NCI-H128 (cell line): ENCODE measurements at regions not wholly inside any gene's neighbourhood (a gene's known extent, or its start where the extent isn't known, plus 50 kb on each side); places are given as distances from the start of the nearest gene placed in this dataset.
"Not testable (repeated sequence)": the region's sequence is repeated elsewhere in the genome, so short reads cannot be mapped to it uniquely, and the experiment has no call there.

ENCODE experiments used
- DNase-seq: peaks from one replicate; lab custom pipeline; 2025; ENCODE audit not compliant: unreplicated experiment; lab: John Stamatoyannopoulos, UW

DNA sequence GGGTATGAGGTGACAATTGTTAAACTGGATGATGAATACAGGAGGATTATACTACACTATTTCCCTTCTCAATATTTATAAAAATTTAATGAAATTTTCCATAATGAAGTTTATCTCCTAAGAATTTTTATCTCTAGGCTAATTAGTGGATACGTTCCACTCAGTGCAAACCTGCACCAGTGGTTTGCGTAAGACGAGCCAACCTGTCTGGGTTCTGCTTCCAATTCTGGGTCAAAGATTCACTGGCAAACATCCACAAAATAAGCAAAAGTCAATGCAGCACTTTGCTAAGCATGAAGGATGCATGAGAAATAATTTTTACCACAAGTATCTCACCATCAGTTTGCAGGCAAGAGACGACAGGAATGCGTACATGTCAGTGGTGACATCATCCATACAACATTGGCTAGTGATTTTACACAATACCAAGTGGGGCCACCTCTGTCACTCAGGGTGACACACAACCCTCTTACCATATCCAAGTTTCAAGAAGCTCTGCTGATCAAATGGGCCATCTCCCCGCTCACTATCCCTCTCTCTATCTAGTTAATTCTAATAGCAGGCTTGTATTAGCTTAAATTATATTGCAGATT, 51.7 kb downstream of the FAM50B start:
- no peak for DNase-seq

DNA sequence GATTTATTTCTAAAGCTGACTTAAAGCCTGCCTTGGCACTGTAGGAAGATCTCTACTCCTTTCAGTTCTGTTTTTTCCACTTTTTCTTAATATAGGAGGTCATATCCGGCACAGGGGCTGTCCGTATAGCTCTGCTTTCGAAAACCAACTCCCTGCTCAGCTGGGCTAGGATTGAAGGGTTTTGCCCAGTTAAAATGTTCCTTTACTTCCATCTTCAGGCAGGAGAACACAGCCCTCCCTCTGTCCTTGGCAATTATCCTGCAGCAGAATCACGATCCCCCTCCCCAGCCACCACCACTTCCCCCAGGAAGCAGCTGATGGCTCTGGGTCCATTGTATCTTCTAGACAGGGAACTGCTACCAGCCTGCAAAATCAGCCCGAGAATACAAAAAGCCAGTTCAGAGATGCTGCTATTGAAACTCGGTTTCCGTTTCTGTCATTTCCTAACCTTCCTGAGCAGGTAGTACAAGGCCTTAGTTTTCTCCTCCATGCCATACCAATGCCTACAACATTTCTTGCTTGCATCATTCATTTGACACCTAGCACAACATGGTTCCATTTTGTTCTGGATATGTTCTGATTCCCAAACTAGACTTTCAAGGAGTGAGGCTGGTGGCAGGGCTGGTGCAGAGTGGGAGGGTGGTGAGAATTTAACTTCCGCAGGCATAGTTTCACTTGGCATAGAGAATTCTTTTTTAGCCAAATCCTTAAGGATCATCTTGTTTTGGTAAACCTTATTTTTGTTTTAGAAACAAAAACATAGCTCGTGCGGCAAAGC, 53.9 kb downstream of the FAM50B start:
- DNase-seq, result no peak

DNA sequence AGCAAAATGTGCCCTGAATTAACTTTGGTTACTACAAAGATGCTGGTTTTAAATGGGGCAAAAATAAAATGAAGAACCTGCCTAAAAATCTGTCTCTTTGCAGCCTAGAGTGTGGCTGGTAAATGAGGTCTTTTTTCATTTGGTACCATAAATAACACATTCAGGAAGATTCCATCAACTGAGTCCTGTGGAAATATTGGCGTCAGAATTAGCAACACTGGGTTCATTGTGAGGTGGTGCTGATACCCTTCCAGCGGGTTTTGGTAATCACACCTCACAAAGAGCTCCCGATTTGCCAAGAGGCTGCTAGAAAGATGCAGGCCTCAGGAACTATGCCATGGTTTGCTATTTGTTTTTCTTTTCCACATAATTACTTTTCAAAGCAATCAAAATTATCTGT, 55.3 kb downstream of the FAM50B start:
- DNase-seq, result no peak

DNA sequence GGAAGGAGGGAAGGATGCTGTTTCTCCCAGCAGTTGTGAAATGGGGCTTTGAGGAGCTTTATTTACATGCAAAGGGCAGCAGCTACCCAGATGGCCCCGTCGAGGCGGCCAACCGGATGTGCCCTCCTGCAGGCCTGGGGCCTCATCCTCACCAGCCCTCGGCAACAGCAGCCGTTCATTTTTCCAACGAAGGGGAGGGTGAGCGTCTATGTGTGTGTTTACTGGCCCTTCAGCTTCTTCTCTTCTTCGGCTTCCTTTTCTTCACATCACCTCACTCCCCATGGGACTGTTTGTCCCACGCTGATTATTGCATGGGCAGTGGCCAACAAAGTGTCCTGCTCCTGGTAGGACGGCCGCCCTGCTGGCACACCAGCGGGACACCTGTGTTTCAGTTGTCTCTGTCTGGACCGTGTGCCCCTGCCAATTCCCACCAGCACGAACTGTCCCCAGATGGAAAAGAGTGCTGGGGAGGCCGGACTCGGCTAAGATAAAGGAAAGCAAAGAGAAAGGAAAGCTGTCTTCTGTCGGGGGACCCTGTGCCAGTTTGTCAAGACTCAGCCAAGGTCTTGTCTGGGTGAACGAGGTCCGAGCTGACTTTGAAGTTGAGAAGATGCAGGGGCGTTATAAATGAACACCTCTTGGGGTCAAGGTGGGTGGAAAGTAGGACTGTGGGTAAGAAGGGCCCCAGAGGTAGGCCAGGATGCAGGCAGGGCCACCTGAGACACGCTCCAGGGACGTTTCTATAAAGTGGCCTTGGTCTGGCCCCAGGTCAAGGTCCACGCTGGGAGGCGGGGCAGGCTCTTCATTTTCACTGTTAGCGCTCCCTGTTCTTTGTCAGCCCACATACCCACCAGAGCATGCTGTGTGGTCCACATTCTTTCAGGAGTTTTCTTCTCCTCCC, 57.0 kb downstream of the FAM50B start:
- DNase-seq, result no peak

DNA sequence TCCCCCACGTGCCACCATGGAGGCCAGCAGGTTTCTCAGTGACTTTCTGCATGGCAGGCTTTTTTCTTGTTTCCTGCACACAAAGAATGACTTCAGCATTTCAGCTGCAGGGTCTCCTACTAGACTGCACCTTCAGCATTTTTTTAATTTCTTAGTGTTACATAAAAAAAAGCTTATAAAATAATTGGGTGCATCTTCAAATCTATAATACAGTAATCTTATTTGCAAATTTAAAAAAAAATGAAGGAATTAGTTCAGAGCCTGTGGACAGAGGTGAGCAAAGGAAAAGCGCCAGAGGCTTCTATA, 57.6 kb downstream of the FAM50B start:
- DNase-seq, result no peak

DNA sequence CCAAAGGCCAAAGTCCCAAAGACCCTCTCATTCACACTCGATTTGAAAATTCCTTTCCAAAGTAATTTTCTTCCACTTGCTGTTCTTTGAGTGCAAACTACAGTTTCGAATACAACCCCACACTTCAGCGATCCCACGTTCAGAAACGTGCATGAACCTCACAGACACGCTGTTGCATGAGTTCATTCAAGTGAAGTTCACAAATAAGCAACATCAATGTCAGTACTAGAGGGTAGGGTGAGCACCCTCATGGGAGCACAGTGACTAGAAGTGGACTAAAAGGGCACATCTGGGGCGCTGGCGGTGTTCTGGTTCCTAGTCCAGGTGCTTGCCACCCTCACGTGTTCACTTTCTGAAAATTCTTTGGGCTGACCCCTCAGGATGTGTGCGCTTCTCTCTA, 59.0 kb downstream of the FAM50B start:
- DNase-seq, result no peak

DNA sequence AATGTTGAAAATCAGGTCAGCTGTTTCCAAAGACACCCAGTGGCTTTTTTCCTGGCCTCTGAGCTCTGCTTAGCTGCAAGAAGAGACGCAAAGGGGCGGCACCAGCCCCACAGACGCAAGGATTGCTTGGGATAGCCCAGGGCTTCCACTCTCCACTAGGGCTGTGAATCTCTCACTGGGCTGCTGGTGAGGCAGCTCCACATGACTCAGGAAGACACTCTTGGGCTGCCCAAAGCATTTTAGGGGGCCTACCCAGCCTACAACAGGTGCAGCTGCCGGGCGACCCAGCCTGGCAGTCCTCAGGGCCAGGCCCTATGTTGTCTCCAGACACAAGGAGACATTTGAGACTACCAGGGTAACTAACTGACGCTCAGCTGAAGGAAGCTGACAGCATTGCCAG, 59.8 kb downstream of the FAM50B start:
- DNase-seq, result no peak

DNA sequence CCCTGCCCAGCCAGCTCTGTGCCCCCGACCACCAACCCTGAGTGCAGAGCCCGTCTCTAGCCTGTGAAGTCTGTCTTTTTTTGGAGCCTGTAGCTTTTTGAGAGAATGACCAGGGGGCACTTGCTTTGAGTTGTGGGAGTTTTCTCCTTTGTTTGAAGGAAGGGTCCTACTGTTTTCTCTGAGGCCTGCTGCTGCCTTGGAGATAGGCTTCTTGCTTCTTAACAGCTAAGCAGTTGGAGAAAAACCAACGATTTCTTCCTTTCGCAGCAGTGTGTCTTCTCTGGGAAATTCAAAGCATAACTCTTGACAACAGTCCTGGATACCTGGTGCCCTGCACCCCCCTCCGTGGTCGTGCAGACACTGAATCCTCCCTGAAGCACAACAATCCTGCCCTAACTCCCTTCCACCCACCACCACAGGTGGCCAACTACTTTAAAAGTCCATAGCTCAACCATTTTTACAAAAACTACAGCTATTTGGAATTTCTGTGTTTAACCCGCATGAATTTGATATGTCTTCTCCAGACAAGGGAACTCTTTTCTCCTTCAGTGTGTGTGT, 61.0 kb downstream of the FAM50B start:
- no peak for DNase-seq

DNA sequence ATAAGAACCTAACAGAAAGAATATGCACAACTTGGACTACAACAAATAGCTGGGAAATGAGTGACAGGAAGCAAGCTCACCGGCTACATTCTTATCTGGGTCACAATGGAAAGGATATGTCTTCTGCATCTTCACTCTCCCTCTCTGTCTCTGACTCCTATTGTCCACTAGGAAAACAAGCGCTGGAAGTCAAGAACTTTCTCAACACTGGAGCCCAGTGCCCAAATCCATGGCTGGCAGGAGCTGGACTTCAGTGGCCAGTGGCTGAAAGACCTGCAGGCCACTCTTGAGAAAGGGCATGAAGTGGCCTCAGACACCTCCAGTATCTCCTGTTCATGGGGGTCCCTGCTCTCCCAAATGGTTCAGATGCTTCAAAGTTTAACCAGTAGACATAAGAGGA, 62.0 kb downstream of the FAM50B start:
- DNase-seq, result no peak

DNA sequence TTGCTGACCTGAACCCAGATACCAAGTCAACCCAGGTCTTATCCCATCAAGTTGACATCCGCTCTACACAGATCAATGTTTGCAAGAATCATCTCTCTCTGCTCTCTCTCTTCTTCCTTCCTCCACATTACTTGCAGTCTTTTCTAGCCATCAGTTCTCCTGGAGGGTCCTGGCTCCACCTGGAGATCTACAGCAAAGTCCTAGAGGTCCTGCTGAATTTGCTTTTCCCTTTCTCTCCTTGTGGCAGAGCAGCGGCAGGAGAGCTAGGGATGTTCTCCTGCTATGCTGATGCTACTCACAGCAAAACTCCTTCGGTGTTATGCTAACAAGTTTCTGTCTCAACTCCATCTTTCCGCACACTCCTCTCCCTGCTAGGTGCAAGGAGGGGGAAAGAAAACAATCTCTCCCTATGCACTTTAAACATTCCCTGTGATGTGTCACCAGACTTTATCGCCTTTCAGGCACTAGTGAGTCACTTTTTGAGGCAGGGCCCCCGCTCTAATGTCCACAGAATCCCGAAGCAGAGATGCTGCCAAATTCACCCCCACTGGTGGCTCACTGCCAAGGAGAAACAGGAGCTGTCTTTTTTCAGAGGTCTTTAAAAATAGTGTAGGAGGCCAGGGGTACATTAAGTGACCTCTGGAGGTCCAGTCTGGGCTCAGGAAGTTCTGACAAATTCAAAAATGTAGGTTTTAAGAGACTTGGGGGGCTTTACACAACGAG, 62.6 kb downstream of the FAM50B start:
- DNase-seq, result no peak

DNA sequence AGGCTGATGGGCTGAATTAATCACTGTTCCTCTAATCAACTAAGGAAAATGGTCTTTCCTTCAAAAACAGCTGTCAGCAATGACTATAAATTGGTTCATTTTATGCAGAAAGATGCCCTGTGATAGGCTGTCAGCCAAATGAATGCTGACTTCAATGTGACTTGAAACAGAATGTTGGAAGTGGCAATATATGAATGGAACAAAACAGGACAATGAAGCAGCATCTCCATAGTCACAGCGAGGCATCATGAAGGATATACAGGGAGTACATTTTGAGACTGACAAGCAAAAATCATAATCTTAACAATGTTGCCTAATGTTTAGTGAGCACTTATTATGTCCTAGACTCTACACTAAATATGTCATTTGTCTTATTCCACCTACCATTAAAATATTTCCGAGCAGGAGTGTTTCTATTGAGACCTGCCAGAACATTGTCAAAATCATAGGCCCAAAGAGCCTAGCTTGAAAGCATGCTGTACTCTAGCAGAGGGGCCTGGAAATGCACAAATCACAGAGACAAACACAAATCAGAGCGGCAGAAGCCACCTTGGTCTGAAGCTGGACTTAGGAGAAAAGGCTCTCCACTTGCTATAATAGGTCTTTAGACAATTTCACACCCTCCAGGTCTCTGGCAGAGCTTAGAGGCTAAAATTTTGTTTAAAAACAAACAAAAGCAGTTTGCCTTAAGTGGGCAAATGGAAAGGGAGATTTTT, 63.3 kb downstream of the FAM50B start:
- no peak for DNase-seq

DNA sequence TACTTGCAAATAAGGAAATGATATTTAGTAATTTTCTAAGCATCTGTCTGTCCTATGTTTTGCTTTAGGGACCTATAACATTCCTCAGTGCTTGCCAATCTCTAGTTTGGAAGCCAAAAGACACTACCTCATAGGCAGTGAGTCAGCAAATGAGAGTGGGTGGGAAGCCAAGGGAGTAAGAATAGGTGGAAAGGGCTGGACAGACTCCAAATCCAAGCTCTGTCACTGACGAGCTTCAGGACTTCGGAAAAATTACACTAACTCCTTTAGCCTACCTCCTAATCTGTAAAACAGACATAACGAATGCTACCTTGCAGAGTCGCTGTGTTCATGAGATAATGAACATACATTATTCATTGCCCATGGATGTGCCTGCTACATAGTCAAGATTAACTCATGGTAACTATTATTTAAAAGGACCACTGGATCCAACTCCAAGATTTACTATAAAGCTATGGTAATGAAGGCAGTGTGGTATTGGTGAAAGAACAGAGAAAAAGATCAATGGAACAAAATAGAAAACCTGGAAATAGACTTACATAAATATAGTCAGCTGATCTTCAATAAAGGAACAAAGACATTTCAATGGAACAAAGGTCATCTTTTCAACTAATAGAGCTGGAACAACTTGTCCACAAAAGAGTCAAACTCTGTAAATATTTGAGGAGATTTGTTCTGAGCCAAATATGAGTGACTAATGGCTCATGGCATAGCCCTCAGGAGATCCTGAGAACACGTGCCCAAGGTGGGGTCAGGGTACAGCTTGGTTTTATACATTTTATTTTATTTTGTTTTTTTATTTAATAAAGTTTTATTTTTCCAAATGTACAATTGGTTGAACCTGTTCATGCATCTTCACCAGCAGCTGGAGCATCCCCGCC, 64.1 kb downstream of the FAM50B start:
- DNase-seq, result no peak

DNA sequence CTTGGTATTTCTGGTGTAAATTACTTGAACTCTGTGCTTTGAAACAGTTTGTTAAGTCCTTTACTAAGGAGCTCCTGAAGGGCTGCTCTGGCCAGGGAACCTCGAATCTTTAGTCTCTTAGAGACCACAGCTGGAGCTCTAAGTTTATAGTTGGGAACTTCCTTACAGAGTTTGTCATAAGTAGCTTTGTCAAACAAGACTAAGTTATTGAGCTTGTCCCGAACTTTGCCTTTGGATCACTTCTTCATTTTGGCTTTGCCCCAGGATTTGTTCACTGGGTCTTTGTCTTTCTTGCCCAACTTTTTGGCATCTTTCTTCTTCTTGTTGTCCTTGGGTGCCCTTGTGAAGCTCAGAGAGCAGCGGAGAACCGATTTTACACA, 64.8 kb downstream of the FAM50B start:
- no peak for DNase-seq

DNA sequence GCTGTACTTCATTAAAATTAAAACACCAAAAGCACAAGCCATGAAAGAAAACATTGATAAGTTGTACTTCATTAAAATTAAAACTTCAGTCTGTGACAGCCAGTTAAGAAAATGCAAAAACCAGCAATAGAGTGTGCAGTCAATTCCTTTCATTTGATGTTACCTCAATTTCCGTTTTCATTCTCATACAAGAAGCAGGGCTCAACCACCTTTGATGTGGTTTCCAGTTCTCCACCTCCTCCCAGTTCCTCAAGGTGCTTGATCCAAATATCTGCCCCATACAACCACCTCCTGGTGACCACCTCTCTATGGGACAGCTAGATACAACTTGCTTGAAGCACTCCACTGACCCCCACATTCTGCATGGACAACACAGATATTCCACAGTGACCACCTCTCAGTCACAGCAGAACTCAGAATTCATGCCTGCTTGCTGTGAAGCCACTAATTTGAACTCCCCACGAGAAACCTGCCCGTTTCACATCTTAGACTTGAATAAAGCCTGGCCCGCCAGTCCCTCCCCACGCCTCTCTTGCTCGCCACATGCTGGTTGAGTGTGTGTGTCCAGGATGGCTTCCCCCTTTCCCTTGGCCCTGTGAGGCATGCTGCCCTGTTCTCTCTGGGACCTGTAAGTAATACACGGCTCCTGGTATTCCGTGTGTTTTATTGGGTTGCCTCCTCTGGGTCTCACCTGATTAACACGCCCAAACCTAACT, 66.1 kb downstream of the FAM50B start:
- DNase-seq, result no peak

DNA sequence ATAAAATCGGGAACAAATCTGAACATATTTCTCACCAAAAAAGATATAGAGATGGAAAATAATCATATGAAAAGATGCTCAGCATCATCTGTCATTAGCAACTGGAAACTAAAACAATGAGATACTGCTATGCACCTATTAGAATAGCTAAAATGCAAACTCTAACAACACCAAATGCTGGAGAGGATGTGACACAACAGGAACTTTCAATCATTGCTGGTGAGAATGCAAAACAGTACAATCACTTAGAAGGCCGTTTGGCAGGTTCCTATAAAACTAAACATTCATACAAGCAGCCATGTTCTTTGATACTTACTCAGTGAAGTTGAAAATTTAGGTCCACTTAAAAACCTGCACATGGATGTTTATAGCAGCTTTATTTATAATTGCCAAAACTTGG, 67.0 kb downstream of the FAM50B start:
- DNase-seq, result no peak

DNA sequence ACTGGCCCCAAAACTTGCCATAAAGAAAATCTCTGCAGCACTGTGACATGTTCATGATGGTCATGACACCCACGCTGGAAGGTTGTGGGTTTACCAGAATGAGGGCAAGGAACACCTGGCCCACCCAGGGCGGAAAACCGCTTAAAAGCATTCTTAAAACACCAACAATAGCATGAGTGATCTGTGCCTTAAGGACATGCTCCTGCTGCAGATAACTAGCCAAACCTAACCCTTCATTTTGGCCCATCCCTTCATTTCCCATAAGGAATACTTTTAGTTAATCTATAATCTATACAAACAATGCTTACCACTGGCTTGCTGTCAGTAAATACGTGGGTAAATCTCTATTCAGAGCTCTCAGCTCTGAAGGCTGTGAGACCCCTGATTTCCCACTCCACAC, 67.6 kb downstream of the FAM50B start:
- DNase-seq, result not testable (repeated sequence)

DNA sequence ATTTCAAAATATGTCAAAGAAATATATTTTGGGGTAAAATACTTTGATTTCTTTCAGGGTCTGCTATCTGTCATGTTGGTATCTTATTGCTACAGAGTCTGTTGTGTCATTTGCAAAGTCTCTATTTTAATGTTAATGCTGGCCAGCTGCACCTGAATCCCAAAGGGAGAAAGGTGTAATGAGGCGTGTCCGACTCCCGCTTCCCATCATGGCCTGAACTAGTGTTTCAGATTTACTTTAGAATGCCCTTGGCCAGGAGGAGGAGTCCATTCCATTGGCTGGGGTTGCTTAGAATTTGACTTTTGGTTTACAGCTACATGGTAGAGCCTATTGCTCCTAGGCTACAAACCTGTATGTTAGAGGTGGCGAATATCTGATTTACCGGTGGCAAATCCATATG, 69.3 kb downstream of the FAM50B start:
- peak; percentile 49 for DNase-seq

DNA sequence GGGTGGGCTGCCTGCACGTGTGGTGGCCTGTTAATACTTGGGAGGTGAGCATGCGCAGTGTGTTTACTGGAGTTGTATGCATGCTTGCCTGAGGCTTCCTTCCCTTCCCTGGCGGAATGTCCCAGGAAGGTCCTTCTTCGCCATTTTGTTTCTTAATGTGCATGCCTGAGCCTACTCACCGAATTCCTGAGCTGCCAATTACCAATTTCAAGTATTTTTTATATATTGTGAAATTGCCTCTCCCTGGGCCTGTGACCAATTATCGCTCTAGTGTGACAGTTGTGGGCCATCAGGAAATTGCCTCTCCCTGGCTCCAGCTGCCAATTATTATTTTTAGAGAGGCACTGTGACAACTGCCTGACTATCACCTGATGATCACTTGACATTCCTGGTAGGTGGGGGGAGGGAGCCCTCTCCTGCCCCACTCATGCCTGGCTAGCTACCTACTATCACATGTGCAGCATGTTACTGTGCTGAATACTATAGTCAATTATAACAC, 70.0 kb downstream of the FAM50B start:
- DNase-seq, result no peak

DNA sequence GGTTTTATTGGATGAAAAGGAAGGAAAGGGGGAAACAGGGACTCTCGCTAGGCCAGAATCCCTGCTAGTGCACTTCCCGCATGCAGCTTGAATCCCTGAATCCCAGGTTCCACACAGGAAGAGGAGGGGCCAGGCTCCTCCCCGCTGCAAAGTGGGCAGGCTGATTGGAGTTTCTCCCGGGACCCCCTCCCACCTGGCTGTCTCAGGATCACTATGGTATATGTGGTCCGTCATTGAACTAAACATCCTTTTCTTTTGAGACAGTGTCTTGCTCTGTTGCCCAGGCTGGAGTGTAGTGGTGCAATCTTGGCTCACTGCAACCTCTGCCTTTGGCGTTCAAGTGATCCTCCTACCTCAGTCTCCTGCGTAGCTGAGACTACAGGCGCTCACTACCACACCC, 70.7 kb downstream of the FAM50B start:
- DNase-seq, result no peak
